ENCODE measurements at regions not wholly inside any gene's neighbourhood (a gene's known extent, or its start where the extent isn't known, plus 50 kb on each side); places are given as distances from the start of the nearest gene placed in this dataset.
"Not testable (repeated sequence)": the region's sequence is repeated elsewhere in the genome, so short reads cannot be mapped to it uniquely, and the experiment has no call there.

- TF ChIP-seq POLR2AphosphoS5 (IDR thresholded peaks at IDR 0.05; ENCODE audit: low read depth, low read length); CTCF (IDR thresholded peaks at IDR 0.05): not testable (repeated sequence)
Observed at GRCh38 chr2:111598944-111599343, 285.0 kb downstream of the ANAPC1 start.
